GM23248 (cell line): ENCODE measurements at regions not wholly inside any gene's neighbourhood (a gene's known extent, or its start where the extent isn't known, plus 50 kb on each side); places are given as distances from the start of the nearest gene placed in this dataset.

Experiments
- EZH2 ChIP-seq: fragments of 200-600 bp; sonication (generic); IDR thresholded peaks from 2 replicates; pipeline ENCODE4 v1.6.1; 2018; ENCODE audit warnings: antibody characterized with exemption, mild to moderate bottlenecking; ENCODE audit not compliant: insufficient read depth, poor library complexity, severe bottlenecking
- EZH2phosphoT487 ChIP-seq: fragments of 200-600 bp; sonication (generic); IDR thresholded peaks from 2 replicates; pipeline ENCODE4 v1.6.1; 2018; ENCODE audit warnings: antibody characterized with exemption, moderate library complexity, mild to moderate bottlenecking, low read depth; ENCODE audit not compliant: insufficient read depth

DNA sequence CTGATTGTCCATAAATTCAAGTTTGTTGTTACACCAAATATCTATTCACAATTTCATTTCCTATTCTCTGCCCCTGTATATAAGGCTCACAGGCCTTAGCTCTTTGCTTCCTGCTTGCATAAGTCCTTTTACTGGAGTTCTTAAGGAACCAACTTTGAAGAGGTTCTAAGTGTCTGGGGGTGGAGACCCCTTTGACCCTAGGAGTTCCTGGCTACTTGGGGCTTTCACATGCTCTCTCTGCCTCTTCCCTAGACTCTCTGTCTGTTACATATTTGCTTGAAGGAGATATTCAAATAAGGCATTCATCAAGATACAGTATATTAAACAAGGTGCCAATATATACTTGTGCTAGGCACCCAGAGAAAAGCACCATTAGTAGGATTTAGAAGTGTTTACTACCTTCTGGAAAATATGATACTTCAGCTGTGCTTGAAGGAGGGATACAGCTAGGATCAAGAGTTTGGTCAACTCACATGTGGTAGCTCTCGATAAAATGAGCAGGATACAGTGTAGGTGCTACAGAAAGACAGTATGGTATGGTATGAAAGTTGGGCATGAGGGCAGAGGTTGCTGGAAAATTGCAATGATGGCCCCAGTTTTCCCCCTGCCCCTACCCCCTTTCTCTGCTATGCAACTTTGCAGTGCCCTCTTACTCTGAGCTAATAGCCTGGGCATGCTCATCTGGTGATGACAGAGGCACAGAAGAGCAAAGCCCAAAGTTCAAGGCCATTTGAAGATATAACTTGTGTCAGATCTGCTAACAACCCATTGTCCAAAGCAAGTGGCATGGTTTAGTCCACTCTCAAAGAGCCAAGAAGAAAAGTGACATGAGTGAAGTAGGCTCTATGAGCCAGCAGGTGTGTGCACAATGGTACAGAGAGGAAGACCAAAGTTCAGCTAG is 107.6 kb upstream of the CPEB2 start:
- TF ChIP-seq EZH2phosphoT487 (no peak), EZH2 (no peak)
